B cell (primary cell): ENCODE measurements at regions not wholly inside any gene's neighbourhood (a gene's known extent, or its start where the extent isn't known, plus 50 kb on each side); places are given as distances from the start of the nearest gene placed in this dataset.

ENCODE experiments used
- ATAC-seq: fragments of 200-7000 bp; cut with Tn5 transposase; one replicate; pipeline ENCODE4 v1.10.0; 2021; ENCODE audit warnings: low read depth, mild to moderate bottlenecking, moderate number of reproducible peaks, moderate library complexity
- CTCF ChIA-PET: fragments of 350-600 bp; sonication (Branson Sonifier 250); formaldehyde crosslinking; loops from one replicate; lab custom pipeline; 2021; ENCODE audit warnings: antibody characterized with exemption, inconsistent platforms; lab: Charles Lee
- POLR2A ChIA-PET: fragments of 350-600 bp; sonication (Branson Sonifier 250); formaldehyde crosslinking; loops from one replicate; lab custom pipeline; 2021; ENCODE audit warnings: antibody characterized with exemption; lab: Charles Lee
- DNase-seq: peaks from one replicate; pipeline ENCODE4 v3.0.0; 2013
- H2AFZ ChIP-seq: 2 replicates; pipeline ENCODE4 v1.6.1; 2012; ENCODE audit warnings: mild to moderate bottlenecking, low read depth, low read length; ENCODE audit not compliant: insufficient read depth, poor library complexity, severe bottlenecking
- H3K27ac ChIP-seq, 2 donors: 1 replicate in 1 of 2; 2 replicates in 1 of 2; pipeline ENCODE4 v1.5.1; 2012 to 2013; ENCODE audit warnings: low read length in 2 of 2, mild to moderate bottlenecking in 2 of 2, moderate library complexity in 1 of 2
- H3K27me3 ChIP-seq, 4 experiments: fragments of 200-600 bp in 1 of 4; sonication (generic) in 1 of 4; replicated peaks in 1 of 4; 1 replicate in 2 of 4; 2 replicates in 2 of 4; pipeline versions ENCODE4 v1.6.1 to v1.7.0; 2013 to 2016; ENCODE audit warnings: low read length in 3 of 4, mild to moderate bottlenecking in 2 of 4, mixed read lengths in 1 of 4, moderate library complexity in 1 of 4; ENCODE audit not compliant: insufficient read depth in 4 of 4, control insufficient read depth in 3 of 4; ENCODE audit errors: control extremely low read depth in 1 of 4
- H3K36me3 ChIP-seq, 2 experiments: replicated peaks in 1 of 2; 1 replicate in 1 of 2; 2 replicates in 1 of 2; pipeline versions ENCODE4 v1.6.1 to v1.7.1; 2013; ENCODE audit warnings: low read length in 1 of 2; ENCODE audit not compliant: insufficient read depth in 2 of 2, control insufficient read depth in 1 of 2; ENCODE audit errors: control extremely low read depth in 1 of 2, extremely low read depth in 1 of 2
- H3K4me1 ChIP-seq, 2 donors: fragments of 200-600 bp in 1 of 2; sonication (generic) in 1 of 2; 1 replicate in 1 of 2; 2 replicates in 1 of 2; pipeline versions ENCODE4 v1.5.1 to v1.6.1; 2013 to 2017; ENCODE audit warnings: low read length in 2 of 2; ENCODE audit not compliant: control insufficient read depth in 2 of 2, insufficient read depth in 2 of 2
- H3K4me2 ChIP-seq: replicated peaks from 2 replicates; pipeline ENCODE3; 2012; ENCODE audit warnings: mild to moderate bottlenecking, low read depth, low read length; ENCODE audit not compliant: poor library complexity, severe bottlenecking
- H3K4me3 ChIP-seq, 5 experiments: fragments of 200-600 bp in 1 of 5; sonication (generic) in 1 of 5; 1 replicate in 3 of 5; 2 replicates in 2 of 5; pipeline versions ENCODE4 v1.5.1 to v1.7.0; 2011 to 2016; ENCODE audit warnings: low read length in 4 of 5, mild to moderate bottlenecking in 4 of 5, low read depth in 2 of 5, control low read depth in 1 of 5, moderate library complexity in 1 of 5; ENCODE audit not compliant: insufficient read depth in 1 of 5; ENCODE audit errors: control extremely low read depth in 1 of 5, extremely low read depth in 1 of 5
- H3K79me2 ChIP-seq: fragments of 200-600 bp; sonication (generic); one replicate; pipeline ENCODE4 v1.6.0; 2016; ENCODE audit warnings: low read length; ENCODE audit not compliant: control insufficient read depth, insufficient read depth
- H3K9ac ChIP-seq: fragments of 200-600 bp; sonication (generic); 2 replicates; pipeline ENCODE4 v1.6.1; 2017; ENCODE audit warnings: mild to moderate bottlenecking, low read length, moderate library complexity
- H3K9me3 ChIP-seq, 3 donors: one replicate each; pipeline versions ENCODE4 v1.6.1 to v1.7.1; 2013; ENCODE audit warnings: low read length in 2 of 3; ENCODE audit not compliant: control insufficient read depth in 2 of 3, insufficient read depth in 1 of 3; ENCODE audit errors: control extremely low read depth in 1 of 3
- H4K20me1 ChIP-seq: 2 replicates; pipeline ENCODE4 v1.6.0; 2012; ENCODE audit warnings: mild to moderate bottlenecking, low read length; ENCODE audit not compliant: insufficient read depth, control insufficient read depth, poor library complexity, severe bottlenecking
- H3K27ac Mint-ChIP-seq: one replicate; pipeline ENCODE4 v1.8.0; 2021; ENCODE audit warnings: mixed read lengths
- H3K27me3 Mint-ChIP-seq: one replicate; pipeline ENCODE4 v1.8.0; 2021; ENCODE audit warnings: mixed read lengths
- H3K4me1 Mint-ChIP-seq: one replicate; pipeline ENCODE4 v1.8.0; 2021; ENCODE audit warnings: mixed read lengths
- H3K4me3 Mint-ChIP-seq: one replicate; pipeline ENCODE4 v1.8.0; 2021; ENCODE audit warnings: mixed read lengths
- H3K9me3 Mint-ChIP-seq: one replicate; pipeline ENCODE4 v1.8.0; 2022; ENCODE audit warnings: mixed read lengths; ENCODE audit not compliant: insufficient read depth
- CTCF ChIP-seq: fragments of 200-600 bp; IDR thresholded peaks from one replicate; pipeline ENCODE4 v1.8.0; 2022; ENCODE audit warnings: antibody characterized with exemption, mild to moderate bottlenecking
- EZH2 ChIP-seq: IDR thresholded peaks from 2 replicates; pipeline ENCODE4 v1.6.1; 2012; ENCODE audit warnings: borderline replicate concordance, low read depth, mild to moderate bottlenecking, moderate library complexity, low read length; ENCODE audit not compliant: insufficient read depth, poor library complexity, severe bottlenecking
- WGBS: methylation state at CpG from one replicate; pipeline ENCODE4 v1.1.5; 2013; ENCODE audit warnings: missing lambda C conversion rate; ENCODE audit not compliant: insufficient coverage; 5-methylcytosine and 5-hydroxymethylcytosine counted together
- intact Hi-C: fragments of 100-400 bp; cut with micrococcal nuclease; formaldehyde crosslinking; loops from one replicate; pipeline ENCODE4 v1.10.0; 2022

GRCh38 chr6:68307301-68307700, 327.8 kb upstream of the ADGRB3 start:
- no peak overlapping the region for H3K4me3 Mint-ChIP-seq
- CTCF ChIA-PET = interaction anchor here (0.8 kb wide), 1 partner anchor 11 kb away, joined by 4 read pairs; no protein-coding TSS in a partner anchor
- H3K27ac Mint-ChIP-seq = no peak overlapping the region
- POLR2A ChIA-PET = no interaction called here
- H3K27me3 Mint-ChIP-seq = no peaks in the 10 kb centered on the region
- Histone ChIP-seq H3K4me3 (no peak overlapping the region), H3K4me1 (no peaks in the 10 kb centered on the region), H3K27me3 (no peaks in the 10 kb centered on the region), H3K27ac (no peak overlapping the region), H3K9me3 (no peaks in the 10 kb centered on the region), H3K36me3 (no peaks in the 10 kb centered on the region), H4K20me1 (no peaks in the 10 kb centered on the region), H3K79me2 (no peaks in the 10 kb centered on the region), H3K4me2 (no peak overlapping the region), H2AFZ (no peak overlapping the region), H3K9ac (no peak overlapping the region)
- TF ChIP-seq CTCF (no peak), EZH2 (no peak)
- no peak for ATAC-seq
- H3K9me3 Mint-ChIP-seq = no peaks in the 10 kb centered on the region
- no peaks in the 10 kb centered on the region for H3K4me1 Mint-ChIP-seq
- DNase-seq = no peak
- intact Hi-C loops = no loop called here
- no CpG with 5 or more reads among the region's 1 CpG for WGBS

GRCh38 chr6:68296126-68296525, 339.0 kb upstream of the ADGRB3 start:
- H3K27me3 Mint-ChIP-seq = no peaks in the 10 kb centered on the region
- no peak overlapping the region for H3K4me3 Mint-ChIP-seq
- Histone ChIP-seq H3K4me2 (no peak overlapping the region), H3K4me1 (no peaks in the 10 kb centered on the region), H3K27ac (no peak overlapping the region), H3K4me3 (no peak overlapping the region), H3K9me3 (peaks cover 0 to 3% (median 2%) of the 10 kb centered on the region in 3 donors), H4K20me1 (no peaks in the 10 kb centered on the region), H3K9ac (no peak overlapping the region), H3K79me2 (no peaks in the 10 kb centered on the region), H2AFZ (no peak overlapping the region), H3K36me3 (no peaks in the 10 kb centered on the region), H3K27me3 (no peaks in the 10 kb centered on the region)
- intact Hi-C loops = no loop called here
- H3K4me1 Mint-ChIP-seq = no peaks in the 10 kb centered on the region
- CTCF ChIA-PET = interaction anchor here (0.7 kb wide), 1 partner anchor 11 kb away, joined by 4 read pairs; no protein-coding TSS in a partner anchor
- TF ChIP-seq EZH2 (no peak), CTCF (no peak)
- no peak for ATAC-seq
- no peak overlapping the region for H3K27ac Mint-ChIP-seq
- no peak for DNase-seq
- H3K9me3 Mint-ChIP-seq = peaks cover 12% of the 10 kb centered on the region
- POLR2A ChIA-PET = no interaction called here
